GM13977 (cell line): ENCODE measurements at regions not wholly inside any gene's neighbourhood (a gene's known extent, or its start where the extent isn't known, plus 50 kb on each side); places are given as distances from the start of the nearest gene placed in this dataset.

Experiments used
- DNase-seq: peaks from one replicate; pipeline ENCODE4 v3.0.0; 2012; ENCODE audit warnings: low spot score
- CTCF ChIP-seq: IDR thresholded peaks from 2 replicates; pipeline ENCODE4 v1.5.1; 2012; ENCODE audit warnings: mild to moderate bottlenecking, control low read depth; ENCODE audit not compliant: insufficient read depth; ENCODE audit errors: extremely low read depth, missing control alignments
- in situ Hi-C: fragments of 300-500 bp; cut with MboI; formaldehyde crosslinking; loops from one replicate; pipeline ENCODE4 v1.12.0; 2022; ENCODE audit warnings: low sequenced_read_pairs, low pct_unique_long_range_greater_than_20kb, mixed read lengths, inconsistent platforms; ENCODE audit not compliant: unreplicated experiment

GRCh38 chr21:35338281-35338680, 289.2 kb upstream of the RUNX1 start:
- in situ Hi-C loops: no loop called here
- no peak for DNase-seq
- no peak for TF ChIP-seq CTCF

- no peak for DNase-seq
- no peak for TF ChIP-seq CTCF
- in situ Hi-C loops: no loop called here
Measured at GRCh38 chr21:35337573-35337972, 288.5 kb upstream of the RUNX1 start.

- DNase-seq: no peak
- TF ChIP-seq CTCF: no peak
- in situ Hi-C loops: no loop called here
Measured at GRCh38 chr21:35336534-35336933, 287.4 kb upstream of the RUNX1 start.

GRCh38 chr21:35335951-35336446, 286.9 kb upstream of the RUNX1 start:
- no peak for DNase-seq
- no peak for TF ChIP-seq CTCF
- in situ Hi-C loops: no loop called here

- in situ Hi-C loops: no loop called here
- DNase-seq: no peak
- TF ChIP-seq CTCF: no peak
Measured at GRCh38 chr21:35333831-35334618, 284.9 kb upstream of the RUNX1 start.

GRCh38 chr21:35332841-35333426, 283.8 kb upstream of the RUNX1 start:
- no peak for TF ChIP-seq CTCF
- in situ Hi-C loops: no loop called here
- no peak for DNase-seq
